ENCODE measurements at regions not wholly inside any gene's neighbourhood (a gene's known extent, or its start where the extent isn't known, plus 50 kb on each side); places are given as distances from the start of the nearest gene placed in this dataset.

GRCh38 chr5:33072296-33072695, 361.2 kb downstream of the NPR3 start:
- H3K4me2 ChIP-seq (ENCODE audit: insufficient read depth, low read length) = no peak overlapping the region
- no peaks in the 10 kb centered on the region for H3K9me1 ChIP-seq (ENCODE audit: control insufficient read depth, insufficient read depth, low read length)
- no peaks in the 10 kb centered on the region for H3K9me3 ChIP-seq (replicated peaks; ENCODE audit: control insufficient read depth, insufficient read depth, low read depth, low read length)
- no peak overlapping the region for H3K9ac ChIP-seq (ENCODE audit: insufficient read depth in 1 of 2, low read depth in 2 of 2, low read length in 2 of 2)
- no peak overlapping the region for H3K4me3 ChIP-seq
- DNase-seq (ENCODE audit: extremely low read depth in 1 of 4, low spot score in 3 of 4) = no peak
- BruUV-seq (replicated peaks) = no TSS peak
- H4K20me1 ChIP-seq (replicated peaks; ENCODE audit: control insufficient read depth, insufficient read depth, low read length) = no peaks in the 10 kb centered on the region
- H3K27me3 ChIP-seq (ENCODE audit: control insufficient read depth in 2 of 2, insufficient read depth in 2 of 2, low read length in 2 of 2) = no peaks in the 10 kb centered on the region
- CTCF ChIA-PET (ENCODE audit: low intra/inter-chr PET ratio) = no interaction called here
- no peaks in the 10 kb centered on the region for H3K4me1 ChIP-seq (replicated peaks in 1 of 2; ENCODE audit: control insufficient read depth in 2 of 2, insufficient read depth in 2 of 2, low read length in 2 of 2)
- H3K36me3 ChIP-seq (ENCODE audit: control insufficient read depth, insufficient read depth, low read length) = no peaks in the 10 kb centered on the region
- no peak for FAIRE-seq
- intact Hi-C loops (cut with micrococcal nuclease) = no loop called here
- no peak overlapping the region for H3K27ac ChIP-seq (ENCODE audit: extremely low read depth, low read depth, low read length)
- POLR2A ChIA-PET = no interaction called here
- in situ Hi-C loops (cut with MboI) = no loop called here
- no peak for TF ChIP-seq DDX20 (tag; IDR thresholded peaks at IDR 0.05; ENCODE audit: low read depth)
- no peak for ATAC-seq
- 0% methylated on average over 4 of the region's 4 CpGs for WGBS (ENCODE audit: insufficient coverage, low coverage, missing lambda C conversion rate)
- H2AFZ ChIP-seq (ENCODE audit: low read depth, low read length) = no peak overlapping the region
- H3K79me2 ChIP-seq (ENCODE audit: control insufficient read depth, insufficient read depth, low read length) = no peaks in the 10 kb centered on the region

GRCh38 chr5:33072726-33073125, 361.6 kb downstream of the NPR3 start:
- Histone ChIP-seq H2AFZ (ENCODE audit: low read depth, low read length) (no peak overlapping the region), H3K9me3 (replicated peaks; ENCODE audit: control insufficient read depth, insufficient read depth, low read depth, low read length) (no peaks in the 10 kb centered on the region; the same call in 1 of the 2 replicates), H3K4me2 (ENCODE audit: insufficient read depth, low read length) (no peak overlapping the region), H4K20me1 (replicated peaks; ENCODE audit: control insufficient read depth, insufficient read depth, low read length) (no peaks in the 10 kb centered on the region), H3K4me3 (no peak overlapping the region), H3K36me3 (ENCODE audit: control insufficient read depth, insufficient read depth, low read length) (no peaks in the 10 kb centered on the region), H3K27me3 (ENCODE audit: control insufficient read depth in 2 of 2, insufficient read depth in 2 of 2, low read length in 2 of 2) (no peaks in the 10 kb centered on the region), H3K9ac (ENCODE audit: insufficient read depth in 1 of 2, low read depth in 2 of 2, low read length in 2 of 2) (no peak overlapping the region), H3K9me1 (ENCODE audit: control insufficient read depth, insufficient read depth, low read length) (no peaks in the 10 kb centered on the region), H3K4me1 (replicated peaks in 1 of 2; ENCODE audit: control insufficient read depth in 2 of 2, insufficient read depth in 2 of 2, low read length in 2 of 2) (no peaks in the 10 kb centered on the region), H3K79me2 (ENCODE audit: control insufficient read depth, insufficient read depth, low read length) (no peaks in the 10 kb centered on the region), H3K27ac (ENCODE audit: extremely low read depth, low read depth, low read length) (no peak overlapping the region)
- ChIA-PET POLR2A (no interaction called here), CTCF (ENCODE audit: low intra/inter-chr PET ratio) (no interaction called here)
- 0% methylated on average over 2 of the region's 2 CpGs for WGBS (ENCODE audit: insufficient coverage, low coverage, missing lambda C conversion rate)
- no peak for DNase-seq (ENCODE audit: extremely low read depth in 1 of 4, low spot score in 3 of 4)
- in situ Hi-C loops (cut with MboI) = no loop called here
- FAIRE-seq = no peak
- no peak for ATAC-seq
- intact Hi-C loops (cut with micrococcal nuclease) = no loop called here
- no TSS peak for BruUV-seq (replicated peaks)
- TF ChIP-seq NR2C1 (IDR thresholded peaks at IDR 0.05) (no peak), NR2C1 (tag; IDR thresholded peaks at IDR 0.05) (no peak), CHCHD3 (CRISPR knock-in tag; IDR thresholded peaks at IDR 0.05) (no peak), MBD2 (IDR thresholded peaks at IDR 0.05; ENCODE audit: borderline replicate concordance, low read depth) (no peak), ZNF639 (CRISPR knock-in tag; conservative IDR thresholded peaks at IDR 0.05 in 1 of 2, IDR thresholded peaks at IDR 0.05 in 1 of 2) (no peak), BRD4 (IDR thresholded peaks at IDR 0.05) (no peak)
